NCI-H1092 treated with DMSO at 0.1 percent for 48 hours (cell line): ENCODE measurements at regions not wholly inside any gene's neighbourhood (a gene's known extent, or its start where the extent isn't known, plus 50 kb on each side); places are given as distances from the start of the nearest gene placed in this dataset.
"Not testable (repeated sequence)": the region's sequence is repeated elsewhere in the genome, so short reads cannot be mapped to it uniquely, and the experiment has no call there.

ENCODE experiments used
- DNase-seq: peaks from one replicate; lab custom pipeline; 2025; lab: John Stamatoyannopoulos, UW

DNA sequence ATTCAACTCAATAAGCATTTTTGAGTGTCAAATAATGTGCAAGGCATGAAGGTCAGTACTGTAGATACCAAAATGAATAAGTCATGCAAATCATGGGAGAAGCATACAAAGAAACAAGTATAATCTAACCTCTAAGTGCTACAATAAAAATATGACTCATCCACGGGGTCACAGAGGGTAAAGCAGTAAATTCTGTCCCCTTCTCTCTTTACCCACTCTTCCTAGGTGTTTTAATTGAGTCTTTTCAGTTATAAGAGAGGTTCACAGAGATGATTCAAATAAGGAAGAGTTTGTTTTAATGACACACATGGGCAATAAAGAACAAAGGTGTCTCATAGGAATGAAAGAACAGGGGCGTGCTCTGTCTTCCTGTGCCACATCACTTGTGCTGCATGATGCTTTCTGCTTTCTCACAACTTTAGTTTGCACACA, 71.5 kb upstream of the DAAM1 start:
- DNase-seq = no peak

DNA sequence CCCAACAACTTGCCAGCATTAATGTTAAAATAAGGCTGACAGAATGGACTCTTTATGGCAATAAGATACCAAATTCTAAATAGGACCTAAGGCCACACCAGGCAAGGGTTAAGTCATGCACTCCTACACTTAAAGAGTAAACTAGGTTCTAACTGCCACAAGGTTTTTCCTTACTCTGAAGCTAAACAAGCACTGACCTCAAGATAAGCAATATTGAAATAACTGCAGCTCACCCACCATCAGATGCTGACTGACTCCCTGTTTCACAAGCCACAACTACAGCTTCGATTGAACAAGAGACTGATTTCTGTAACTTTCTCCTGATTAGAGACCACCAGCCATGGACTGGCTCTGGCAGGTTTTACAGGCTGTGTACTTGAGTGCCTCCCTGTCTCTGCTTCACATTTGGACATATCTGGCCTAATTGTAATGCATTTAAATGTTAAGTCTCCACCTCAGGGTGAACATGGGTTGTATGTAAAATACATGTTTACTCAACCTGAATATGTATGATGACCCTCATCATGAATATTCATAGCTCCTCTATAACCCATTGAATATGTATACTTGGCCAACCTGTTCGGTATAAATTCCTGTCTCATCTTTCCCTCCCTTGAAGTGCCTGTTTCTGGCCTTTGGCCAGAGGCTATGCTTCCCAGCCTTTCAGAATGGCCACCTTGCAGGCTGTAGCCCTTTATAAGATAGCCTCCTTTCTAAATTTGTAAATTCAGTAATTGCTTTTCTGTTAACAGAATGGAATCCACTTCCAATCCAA, 70.5 kb upstream of the DAAM1 start:
- no peak for DNase-seq

GRCh38 chr14:59120921-59121320, 67.5 kb upstream of the DAAM1 start:
- no peak for DNase-seq

DNA sequence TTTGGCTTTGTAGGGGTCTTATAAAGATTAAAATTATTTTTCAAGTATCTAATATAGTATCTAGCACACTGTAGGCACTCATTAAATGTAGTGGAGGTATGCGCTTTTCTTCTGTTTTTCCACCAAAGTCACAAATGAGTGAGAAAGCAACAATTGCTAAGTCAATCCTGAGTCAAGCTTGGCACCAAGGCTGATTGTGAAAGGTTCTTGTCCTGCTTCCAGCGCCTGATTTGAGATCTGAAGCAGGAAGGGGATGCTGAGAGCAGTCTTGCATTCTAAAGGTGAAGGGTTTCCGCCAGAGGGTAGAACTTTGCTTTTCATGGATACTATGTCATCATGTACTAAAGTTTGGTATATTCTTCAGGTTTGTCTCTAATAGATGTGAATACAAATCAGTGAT, 64.9 kb upstream of the DAAM1 start:
- no peak for DNase-seq

- peak; percentile 37 for DNase-seq
Measured at GRCh38 chr14:59123975-59124374, 64.5 kb upstream of the DAAM1 start.

DNA sequence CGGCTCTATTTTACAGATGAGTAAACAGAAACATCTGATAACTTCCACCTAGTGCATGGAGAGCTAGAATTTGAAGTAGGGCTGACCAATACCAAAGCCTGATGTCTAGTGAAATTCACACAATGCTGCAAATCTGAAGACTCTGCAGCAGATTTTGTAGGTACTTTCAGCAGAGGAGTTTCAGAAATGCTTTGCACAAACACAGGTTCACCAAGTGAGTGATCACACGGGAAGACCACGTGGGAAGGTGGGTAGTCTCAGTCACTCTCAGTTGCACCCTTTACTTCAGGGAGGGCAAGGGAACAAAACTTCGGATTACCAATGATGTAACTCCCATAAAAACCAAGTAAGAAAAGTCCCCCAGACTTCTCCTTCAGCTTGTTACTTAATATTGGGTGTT, 63.3 kb upstream of the DAAM1 start:
- DNase-seq = no peak

DNA sequence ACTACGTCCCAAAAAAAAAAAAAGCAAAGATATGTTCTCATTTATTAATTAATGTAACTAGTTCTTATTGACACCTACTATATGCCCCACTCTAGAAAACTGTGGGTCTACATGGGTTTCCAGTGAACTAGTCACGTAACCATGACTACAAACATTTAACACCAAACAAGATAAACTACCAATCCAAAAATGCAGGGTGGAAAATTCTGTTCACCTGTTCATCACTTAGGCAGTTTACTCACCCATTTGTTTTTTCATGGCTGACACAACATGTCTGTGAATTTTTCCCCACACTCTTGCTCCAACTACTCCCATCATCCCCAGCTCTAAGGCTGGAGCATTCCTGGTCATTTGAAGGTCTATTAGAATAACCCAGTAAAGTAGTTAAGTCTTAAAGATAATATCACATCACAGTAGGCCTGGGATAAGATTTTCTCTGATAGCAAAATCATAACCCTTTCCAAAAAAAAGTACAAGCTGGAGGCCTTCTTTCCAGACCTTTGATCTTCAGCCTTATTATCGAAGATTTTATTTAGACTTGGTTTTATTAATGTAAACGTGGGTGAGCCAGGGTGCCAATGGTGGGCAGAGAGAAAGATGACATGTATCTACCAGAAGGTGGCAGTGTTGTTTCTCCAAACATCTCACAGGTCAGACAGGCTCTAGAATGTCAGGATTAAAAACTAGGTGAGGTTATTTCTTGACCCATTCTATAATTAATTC, 61.6 kb upstream of the DAAM1 start:
- peak; percentile 78 for DNase-seq

- no peak for DNase-seq
Measured at GRCh38 chr14:59127437-59127732, 61.1 kb upstream of the DAAM1 start.

DNA sequence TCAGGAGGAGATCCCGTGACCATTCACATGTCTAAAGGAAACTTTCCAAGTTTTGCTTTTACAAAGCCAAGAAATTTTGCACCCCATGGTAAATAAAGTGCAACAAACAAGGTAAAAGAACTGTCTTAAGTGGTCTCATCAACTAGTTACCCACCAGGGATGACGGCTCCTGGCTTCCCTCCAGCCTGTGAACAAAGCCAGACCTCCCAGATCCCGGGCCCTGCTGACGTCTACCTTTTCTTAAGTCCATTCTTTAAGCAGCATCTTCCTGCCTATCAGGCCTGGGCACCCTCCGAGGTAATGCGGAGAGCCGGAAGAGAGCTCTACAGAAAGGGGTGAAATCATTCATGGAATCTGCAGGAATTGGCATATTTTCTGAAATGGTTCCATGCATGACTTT, 58.0 kb upstream of the DAAM1 start:
- no peak for DNase-seq

GRCh38 chr14:59131938-59132795, 56.3 kb upstream of the DAAM1 start:
- DNase-seq = no peak

DNA sequence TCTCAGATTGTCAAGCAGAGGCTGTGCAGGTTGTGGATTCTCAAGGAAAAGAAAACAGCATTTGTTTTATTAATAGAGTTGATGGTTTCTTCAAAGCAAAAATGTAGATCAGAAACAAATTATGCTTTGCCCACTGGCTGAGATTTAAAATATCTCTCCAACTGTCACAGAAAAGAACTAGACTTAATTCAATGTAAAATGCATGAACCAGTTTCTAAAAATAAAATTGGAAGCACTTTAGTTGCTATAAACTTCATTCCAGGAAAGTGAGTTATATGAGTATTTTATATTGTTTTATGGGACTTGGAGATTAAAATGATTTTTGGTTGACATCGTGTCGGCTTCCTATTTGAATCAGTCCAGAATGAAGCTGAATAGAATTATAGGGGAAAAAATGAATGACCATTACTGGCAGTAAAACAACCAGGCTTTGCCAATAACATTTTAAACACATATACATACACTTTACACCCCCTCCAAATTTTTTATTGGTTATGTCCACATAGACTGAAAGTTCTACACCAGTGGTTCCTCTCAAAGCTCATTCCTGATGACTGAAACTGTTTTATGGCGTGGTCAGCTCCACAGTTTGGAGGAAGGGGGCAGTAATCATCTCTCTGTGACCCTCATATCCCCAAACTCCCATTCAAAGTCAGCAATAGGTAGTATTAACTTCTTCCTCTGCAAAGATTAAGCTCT, 55.5 kb upstream of the DAAM1 start:
- no peak for DNase-seq

DNA sequence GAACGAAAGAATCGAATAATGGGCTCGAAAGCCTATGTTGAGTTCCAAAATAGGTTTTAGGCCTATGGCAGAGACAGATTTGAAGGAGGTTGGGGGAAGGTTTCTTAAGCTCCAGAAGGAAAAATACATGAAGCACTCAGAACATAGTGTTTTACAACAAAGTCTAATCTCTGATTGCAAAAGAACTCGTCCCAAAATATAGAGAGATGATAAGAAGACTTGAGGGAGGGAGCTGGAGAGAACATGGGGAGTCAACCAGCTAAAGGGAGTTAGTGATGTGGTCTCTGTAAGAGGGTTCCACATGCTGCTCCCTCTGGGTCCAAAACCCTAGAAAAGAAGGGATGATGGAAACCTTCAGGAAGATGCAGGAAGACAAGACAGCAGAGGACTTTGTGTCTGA, 54.8 kb upstream of the DAAM1 start:
- DNase-seq = no peak

DNA sequence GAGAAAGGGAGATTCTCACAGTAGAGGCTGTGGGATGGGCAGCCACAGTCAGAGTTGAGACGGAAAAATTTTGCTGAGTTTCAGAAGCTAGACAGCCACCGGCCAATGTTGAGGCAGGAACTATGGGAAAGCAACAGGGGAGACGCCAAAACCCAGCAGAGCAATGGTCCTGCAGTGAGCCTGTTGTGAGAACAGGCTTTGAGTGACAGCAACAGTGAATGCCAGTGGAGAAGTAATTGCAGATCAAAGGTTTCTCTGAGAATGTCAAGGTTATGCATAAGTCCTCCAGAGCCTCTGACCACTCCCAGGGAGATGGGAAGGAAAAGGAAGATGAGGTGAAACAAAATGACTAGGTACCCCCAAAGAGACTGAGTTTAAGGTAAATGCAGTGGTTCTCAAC, 54.2 kb upstream of the DAAM1 start:
- no peak for DNase-seq

DNA sequence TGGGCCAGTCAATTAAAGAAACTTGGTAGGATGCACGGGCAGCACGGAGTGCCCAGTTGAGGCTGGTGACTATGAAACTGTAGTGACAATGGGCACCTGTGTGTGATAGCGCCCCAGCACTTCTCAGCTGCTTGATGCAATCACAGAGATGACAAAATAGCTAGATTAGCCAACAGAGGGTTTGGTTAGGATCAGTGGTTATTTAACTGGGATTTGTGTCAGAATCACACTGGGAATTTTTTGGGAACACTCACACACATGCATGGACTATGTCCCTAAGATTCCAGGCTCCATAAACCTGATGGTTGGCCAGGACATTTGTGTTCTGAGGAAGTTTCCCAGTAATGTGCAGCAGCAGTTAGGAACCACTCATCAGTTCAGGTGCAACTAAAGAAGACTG, 51.2 kb upstream of the DAAM1 start:
- no peak for DNase-seq

DNA sequence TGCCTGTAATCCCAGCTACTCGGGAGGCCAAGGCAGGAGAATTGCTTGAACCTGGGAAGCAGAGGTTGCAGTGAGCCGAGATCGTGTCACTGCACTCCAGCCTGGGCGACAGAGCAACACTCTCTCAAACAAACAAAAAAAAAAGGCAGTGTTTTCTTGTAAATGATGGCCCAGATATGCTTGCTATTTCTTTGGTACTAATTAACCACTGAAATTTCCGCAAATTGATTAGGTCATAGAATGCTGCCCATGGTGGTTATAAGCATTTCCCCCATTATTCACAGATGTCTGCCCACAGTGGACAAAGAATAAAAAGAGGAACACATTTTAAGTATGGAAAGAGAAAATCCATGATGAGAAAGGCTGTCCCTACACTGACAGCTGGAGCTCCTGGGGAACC, 49.9 kb upstream of the DAAM1 start:
- not testable (repeated sequence) for DNase-seq
